ENCODE measurements at regions not wholly inside any gene's neighbourhood (a gene's known extent, or its start where the extent isn't known, plus 50 kb on each side); places are given as distances from the start of the nearest gene placed in this dataset.
"Not testable (repeated sequence)": the region's sequence is repeated elsewhere in the genome, so short reads cannot be mapped to it uniquely, and the experiment has no call there.

GRCh38 chr2:129481306-129482219 lies 497.9 kb upstream of the RAB6C start:
- Mint-ChIP-seq H3K36me3 (no peaks in the 10 kb centered on the region), H3K4me1 (no peaks in the 10 kb centered on the region), H3K27ac (no peak overlapping the region), H3K9me3 (ENCODE audit: low read depth) (no peaks in the 10 kb centered on the region), H3K4me3 (no peak overlapping the region), H3K27me3 (no peaks in the 10 kb centered on the region)
- DNase-seq, result no peak
- CTCF ChIA-PET, result no interaction called here
- no peak for ATAC-seq

- CTCF ChIA-PET, result no interaction called here
- no peaks in the 10 kb centered on the region for H3K27me3 Mint-ChIP-seq
- no peak for ATAC-seq
- no peak overlapping the region for H3K4me3 Mint-ChIP-seq
- no peak for DNase-seq
- no peaks in the 10 kb centered on the region for H3K9me3 Mint-ChIP-seq (ENCODE audit: low read depth)
- no peaks in the 10 kb centered on the region for H3K4me1 Mint-ChIP-seq
- no peak overlapping the region for H3K27ac Mint-ChIP-seq
- H3K36me3 Mint-ChIP-seq, result no peaks in the 10 kb centered on the region
These were observed 496.8 kb upstream of the RAB6C start for GRCh38 chr2:129482626-129483025.

GRCh38 chr2:129483366-129483765 lies 496.1 kb upstream of the RAB6C start:
- no peak overlapping the region for H3K4me3 Mint-ChIP-seq
- DNase-seq, result no peak
- no peaks in the 10 kb centered on the region for H3K9me3 Mint-ChIP-seq (ENCODE audit: low read depth)
- H3K4me1 Mint-ChIP-seq, result no peaks in the 10 kb centered on the region
- H3K36me3 Mint-ChIP-seq, result no peaks in the 10 kb centered on the region
- CTCF ChIA-PET, result no interaction called here
- H3K27ac Mint-ChIP-seq, result no peak overlapping the region
- H3K27me3 Mint-ChIP-seq, result no peaks in the 10 kb centered on the region
- ATAC-seq, result no peak

- ATAC-seq (no peak), DNase-seq (no peak)
- no peak overlapping the region for H3K4me3 Mint-ChIP-seq
- no peaks in the 10 kb centered on the region for H3K36me3 Mint-ChIP-seq
- H3K4me1 Mint-ChIP-seq, result no peaks in the 10 kb centered on the region
- H3K9me3 Mint-ChIP-seq (ENCODE audit: low read depth), result no peaks in the 10 kb centered on the region
- CTCF ChIA-PET, result no interaction called here
- H3K27me3 Mint-ChIP-seq, result no peaks in the 10 kb centered on the region
- H3K27ac Mint-ChIP-seq, result no peak overlapping the region
These were observed 494.2 kb upstream of the RAB6C start for GRCh38 chr2:129484999-129485897.

GRCh38 chr2:129488376-129488775 lies 491.1 kb upstream of the RAB6C start:
- Mint-ChIP-seq H3K9me3 (ENCODE audit: low read depth) (no peaks in the 10 kb centered on the region), H3K4me1 (no peaks in the 10 kb centered on the region), H3K27me3 (no peaks in the 10 kb centered on the region), H3K36me3 (no peaks in the 10 kb centered on the region), H3K4me3 (no peak overlapping the region), H3K27ac (no peak overlapping the region)
- DNase-seq, result no peak
- CTCF ChIA-PET, result no interaction called here
- ATAC-seq, result no peak

GRCh38 chr2:129490641-129491040 lies 488.8 kb upstream of the RAB6C start:
- CTCF ChIA-PET, result no interaction called here
- ATAC-seq (no peak), DNase-seq (no peak)
- no peaks in the 10 kb centered on the region for H3K36me3 Mint-ChIP-seq
- H3K27ac Mint-ChIP-seq, result no peak overlapping the region
- H3K27me3 Mint-ChIP-seq, result no peaks in the 10 kb centered on the region
- no peak overlapping the region for H3K4me3 Mint-ChIP-seq
- no peaks in the 10 kb centered on the region for H3K4me1 Mint-ChIP-seq
- no peaks in the 10 kb centered on the region for H3K9me3 Mint-ChIP-seq (ENCODE audit: low read depth)

- no peak for ATAC-seq
- H3K4me1 Mint-ChIP-seq, result no peaks in the 10 kb centered on the region
- H3K36me3 Mint-ChIP-seq, result no peaks in the 10 kb centered on the region
- no peak for DNase-seq
- CTCF ChIA-PET, result no interaction called here
- no peak overlapping the region for H3K27ac Mint-ChIP-seq
- no peak overlapping the region for H3K4me3 Mint-ChIP-seq
- H3K27me3 Mint-ChIP-seq, result no peaks in the 10 kb centered on the region
- no peaks in the 10 kb centered on the region for H3K9me3 Mint-ChIP-seq (ENCODE audit: low read depth)
These were observed 488.2 kb upstream of the RAB6C start for GRCh38 chr2:129491308-129491707.

GRCh38 chr2:129492548-129492947 lies 486.9 kb upstream of the RAB6C start:
- no peaks in the 10 kb centered on the region for H3K27me3 Mint-ChIP-seq
- DNase-seq, result no peak
- H3K4me1 Mint-ChIP-seq, result no peaks in the 10 kb centered on the region
- no peak overlapping the region for H3K27ac Mint-ChIP-seq
- H3K36me3 Mint-ChIP-seq, result no peaks in the 10 kb centered on the region
- H3K4me3 Mint-ChIP-seq, result no peak overlapping the region
- no peaks in the 10 kb centered on the region for H3K9me3 Mint-ChIP-seq (ENCODE audit: low read depth)
- no peak for ATAC-seq
- CTCF ChIA-PET, result no interaction called here

GRCh38 chr2:129499747-129500146 lies 479.7 kb upstream of the RAB6C start:
- Mint-ChIP-seq H3K9me3 (ENCODE audit: low read depth) (no peaks in the 10 kb centered on the region), H3K27me3 (no peaks in the 10 kb centered on the region), H3K36me3 (no peaks in the 10 kb centered on the region), H3K4me3 (no peak overlapping the region), H3K27ac (no peak overlapping the region), H3K4me1 (no peaks in the 10 kb centered on the region)
- ATAC-seq (no peak), DNase-seq (no peak)
- CTCF ChIA-PET, result no interaction called here

GRCh38 chr2:129502781-129503180 lies 476.7 kb upstream of the RAB6C start:
- no peak for ATAC-seq
- Mint-ChIP-seq H3K27me3 (no peaks in the 10 kb centered on the region), H3K4me3 (no peak overlapping the region), H3K9me3 (ENCODE audit: low read depth) (no peaks in the 10 kb centered on the region), H3K27ac (no peak overlapping the region), H3K4me1 (no peaks in the 10 kb centered on the region), H3K36me3 (no peaks in the 10 kb centered on the region)
- CTCF ChIA-PET, result no interaction called here
- DNase-seq, result no peak

- H3K27ac Mint-ChIP-seq, result no peak overlapping the region
- H3K36me3 Mint-ChIP-seq, result no peaks in the 10 kb centered on the region
- DNase-seq (no peak), ATAC-seq (no peak)
- no peaks in the 10 kb centered on the region for H3K9me3 Mint-ChIP-seq (ENCODE audit: low read depth)
- H3K4me1 Mint-ChIP-seq, result no peaks in the 10 kb centered on the region
- CTCF ChIA-PET, result no interaction called here
- H3K27me3 Mint-ChIP-seq, result no peaks in the 10 kb centered on the region
- H3K4me3 Mint-ChIP-seq, result no peak overlapping the region
These were observed 474.8 kb upstream of the RAB6C start for GRCh38 chr2:129504646-129505045.

- H3K4me1 Mint-ChIP-seq, result no peaks in the 10 kb centered on the region
- H3K9me3 Mint-ChIP-seq (ENCODE audit: low read depth), result peaks cover 2% of the 10 kb centered on the region
- no peak overlapping the region for H3K27ac Mint-ChIP-seq
- CTCF ChIA-PET, result no interaction called here
- H3K27me3 Mint-ChIP-seq, result no peaks in the 10 kb centered on the region
- no peak overlapping the region for H3K4me3 Mint-ChIP-seq
- no peak for ATAC-seq
- no peaks in the 10 kb centered on the region for H3K36me3 Mint-ChIP-seq
- no peak for DNase-seq
These were observed 460.5 kb upstream of the RAB6C start for GRCh38 chr2:129518937-129519336.

GRCh38 chr2:129532158-129532557 lies 447.3 kb upstream of the RAB6C start:
- not testable (repeated sequence) for H3K27ac Mint-ChIP-seq

GRCh38 chr2:129548880-129549279 lies 430.6 kb upstream of the RAB6C start:
- DNase-seq, result no peak
- Mint-ChIP-seq H3K27ac (no peak overlapping the region), H3K36me3 (no peaks in the 10 kb centered on the region), H3K4me1 (no peaks in the 10 kb centered on the region), H3K4me3 (no peak overlapping the region), H3K9me3 (ENCODE audit: low read depth) (peaks cover 4% of the 10 kb centered on the region), H3K27me3 (no peaks in the 10 kb centered on the region)
- CTCF ChIA-PET, result no interaction called here
- ATAC-seq, result no peak

More at GRCh38 chr2:129532158-129532557, 447.3 kb upstream of the RAB6C start:
- ATAC-seq; H3K27me3 Mint-ChIP-seq; H3K9me3 Mint-ChIP-seq (ENCODE audit: low read depth); DNase-seq; H3K4me1 Mint-ChIP-seq; H3K4me3 Mint-ChIP-seq; CTCF ChIA-PET; H3K36me3 Mint-ChIP-seq: not testable (repeated sequence)

All from activated CD8-positive, alpha-beta memory T cell treated with anti-CD3 and anti-CD28 coated beads, Interleukin-2, amount 10 ng/mL, durations not matched to agents 7 days and 5 days (primary cell).